Left renal pelvis (tissue), 4 donors: ENCODE measurements at regions not wholly inside any gene's neighbourhood (a gene's known extent, or its start where the extent isn't known, plus 50 kb on each side); places are given as distances from the start of the nearest gene placed in this dataset.

Experiments used
- DNase-seq, 4 donors: peaks; one replicate each; pipeline ENCODE4 v3.0.0-alpha.2; 2013; ENCODE audit warnings: low read depth in 4 of 4, low spot score in 3 of 4

DNA sequence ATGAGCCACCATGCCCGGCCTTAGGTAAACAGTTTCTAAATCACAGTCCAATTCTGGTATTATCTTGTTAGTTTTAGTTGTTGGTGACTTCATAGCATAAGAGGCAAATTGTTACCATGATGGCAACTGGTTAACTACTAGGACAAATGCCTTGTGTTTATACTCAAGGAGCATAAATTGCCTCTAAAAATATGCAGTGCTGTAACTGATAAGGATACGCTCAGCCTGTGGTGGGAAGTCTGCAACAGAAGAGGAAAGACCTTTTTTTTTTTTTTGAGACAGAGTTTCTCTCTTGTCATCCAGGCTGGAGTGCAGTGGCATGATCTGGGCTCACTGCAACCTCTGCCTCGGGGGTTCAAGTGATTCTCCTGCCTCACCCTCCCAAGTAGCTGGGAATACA, 311.9 kb upstream of the ARGLU1 start:
- no peak for DNase-seq

GRCh38 chr13:106874323-106874722, 306.4 kb upstream of the ARGLU1 start:
- no peak for DNase-seq

GRCh38 chr13:106873810-106874209, 305.9 kb upstream of the ARGLU1 start:
- no peak for DNase-seq

DNA sequence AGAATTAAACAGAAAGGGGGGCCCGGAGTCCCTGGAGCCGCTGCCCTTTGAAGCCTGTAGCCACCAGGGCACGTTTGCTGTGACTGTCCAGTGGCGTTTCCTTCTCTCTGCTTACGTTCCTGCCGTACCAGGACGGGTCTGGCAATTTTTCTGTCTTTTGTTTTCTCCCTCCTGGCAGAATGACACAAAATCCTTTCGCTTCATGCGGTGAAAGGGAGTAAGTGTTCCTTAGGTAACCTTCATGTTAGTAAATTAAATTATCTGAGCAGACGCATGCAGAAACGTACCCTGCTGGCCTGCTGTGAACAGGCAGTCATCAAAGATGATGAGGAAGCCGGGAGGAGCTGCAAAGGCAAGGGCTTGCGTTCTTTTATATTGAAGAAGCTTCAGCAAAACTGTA, 299.3 kb upstream of the ARGLU1 start:
- DNase-seq = no peak

DNA sequence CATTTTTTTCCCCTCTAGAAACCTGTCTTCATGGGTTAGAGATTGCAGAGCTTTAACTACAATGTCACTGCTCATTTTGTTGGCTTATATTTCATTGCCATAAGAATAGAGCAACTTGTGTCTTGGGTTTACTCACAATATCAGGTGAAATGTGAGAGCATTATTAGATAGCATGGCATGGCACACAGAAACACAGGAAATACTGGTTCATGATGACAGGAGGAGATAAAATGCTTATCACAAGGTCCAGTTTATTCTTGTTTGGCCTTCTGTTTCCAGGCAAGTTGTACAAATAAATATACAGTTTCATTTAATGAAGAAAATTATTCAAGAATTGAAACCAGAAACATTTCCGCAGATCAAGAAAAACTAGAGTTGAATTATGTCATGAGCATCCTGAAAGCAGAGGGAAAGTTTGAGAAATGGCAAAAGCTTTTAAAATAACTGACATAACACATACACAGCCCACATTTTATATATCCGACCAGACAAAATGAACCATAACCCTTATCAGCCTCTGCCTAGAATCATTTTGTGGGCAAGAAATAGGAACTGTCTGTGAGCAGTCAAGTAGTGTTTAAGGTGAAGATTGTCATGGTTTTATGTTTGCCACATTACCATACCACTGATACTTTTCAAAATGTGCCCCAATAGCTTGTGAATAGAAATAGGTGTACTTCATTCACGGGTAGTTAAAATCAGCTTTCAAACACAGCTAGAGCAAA, 297.9 kb upstream of the ARGLU1 start:
- no peak for DNase-seq

DNA sequence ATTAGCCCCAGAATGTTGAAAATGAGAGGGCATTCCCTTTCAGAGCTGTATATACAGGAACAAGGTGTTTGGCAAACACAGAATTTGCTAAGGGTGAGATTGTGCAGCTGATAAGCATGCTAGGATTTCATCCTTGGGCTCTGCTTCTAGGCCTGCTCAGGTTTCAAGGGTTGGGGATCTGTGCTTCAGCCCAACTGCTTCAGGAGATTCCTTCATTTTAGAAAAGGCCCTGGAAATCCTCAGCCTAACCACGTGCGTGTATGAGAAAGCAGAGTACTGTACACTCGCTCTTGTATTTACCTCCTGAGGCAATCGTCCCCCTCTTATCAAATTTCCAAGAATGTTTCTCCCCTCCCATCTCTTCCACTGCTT, 291.6 kb upstream of the ARGLU1 start:
- DNase-seq = no peak

DNA sequence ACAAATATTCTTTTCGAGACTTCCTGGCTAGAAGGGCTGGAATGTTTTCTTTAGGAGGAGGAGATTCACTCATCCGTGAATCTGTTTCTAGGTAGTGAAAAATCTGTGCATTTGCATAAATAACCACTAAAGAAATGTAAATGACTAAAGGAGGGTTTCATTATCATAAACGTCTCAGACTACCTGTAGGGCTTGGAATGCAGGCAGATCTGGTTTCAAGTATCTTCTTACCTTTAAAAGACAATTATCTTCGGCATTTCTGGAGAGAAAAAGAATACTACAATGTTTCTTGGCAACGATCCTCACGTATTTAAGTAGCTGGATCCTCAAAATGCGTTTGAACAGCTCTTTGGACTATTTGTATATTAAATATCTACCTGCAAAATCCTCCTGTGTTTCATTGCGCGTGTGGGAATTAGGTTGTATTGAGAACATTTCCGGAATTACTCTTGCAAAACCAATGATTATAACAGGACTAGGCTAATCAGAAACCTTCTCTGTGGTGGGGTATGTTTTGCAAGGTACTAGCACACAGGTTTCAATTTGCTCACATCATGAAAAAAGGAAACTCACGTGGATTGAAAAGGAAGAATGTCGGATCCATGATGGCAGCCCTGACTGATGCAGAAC, 291.1 kb upstream of the ARGLU1 start:
- DNase-seq = peak in 1 of 4 donors; percentile 21

DNA sequence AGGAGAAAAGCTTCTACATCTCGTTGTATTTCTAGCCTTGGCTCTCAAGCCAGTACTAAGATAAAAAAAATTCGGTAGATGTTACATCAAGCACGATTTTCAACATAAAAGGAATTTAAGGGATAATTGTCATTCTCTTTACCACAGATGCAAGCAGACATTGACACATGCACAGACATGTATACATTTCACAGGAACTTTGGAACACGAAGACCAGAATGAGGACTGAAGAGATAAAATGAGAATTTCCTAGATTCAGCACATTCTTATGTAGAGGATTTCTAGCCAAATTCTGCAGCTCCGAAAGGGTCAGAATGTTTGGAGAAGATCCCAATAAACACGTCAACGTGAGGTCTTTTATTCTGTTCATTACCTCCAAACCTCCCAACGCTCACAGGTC, 284.5 kb upstream of the ARGLU1 start:
- DNase-seq = no peak

GRCh38 chr13:106850973-106851650, 283.2 kb upstream of the ARGLU1 start:
- DNase-seq = no peak

DNA sequence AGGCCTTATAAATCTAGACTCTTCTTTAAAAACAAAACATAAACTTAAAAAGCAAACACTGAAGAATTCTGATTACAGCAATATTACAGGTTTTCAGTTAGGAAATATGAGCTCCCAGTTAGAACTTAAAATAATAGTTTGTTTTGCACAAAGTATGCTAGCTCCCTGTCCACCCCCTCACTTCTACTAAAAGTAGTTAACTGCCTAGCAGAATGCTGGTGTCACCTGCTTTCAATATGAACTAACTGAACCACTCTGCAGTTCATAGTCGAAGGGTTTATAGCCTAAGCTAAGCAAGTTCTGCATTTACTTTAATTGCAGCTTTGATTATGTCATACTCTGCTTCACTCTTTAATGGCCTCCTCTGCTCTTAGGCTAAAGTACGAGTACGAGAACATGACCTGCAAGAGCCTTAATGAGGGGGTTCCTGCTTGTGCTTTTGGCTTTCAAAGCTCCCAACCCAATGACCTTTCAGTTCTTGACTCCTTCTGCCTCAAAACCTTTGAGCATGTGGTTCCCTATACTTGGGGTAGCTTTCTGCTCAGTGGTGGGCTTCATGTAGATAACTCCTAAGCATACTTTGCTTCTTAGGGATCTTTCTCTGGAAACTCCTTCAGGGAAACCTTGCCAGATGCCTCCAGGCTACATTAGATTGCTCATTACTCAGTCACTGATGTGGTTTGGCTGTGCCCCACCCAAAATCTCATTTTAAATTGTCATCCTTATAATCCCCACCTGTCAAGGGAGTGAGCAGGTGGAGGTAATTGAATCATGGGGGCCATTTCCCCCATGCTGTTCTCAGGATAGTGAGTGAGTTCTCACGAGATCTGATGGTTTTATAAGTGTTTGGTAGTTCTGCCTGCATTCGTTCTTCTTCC, 278.9 kb upstream of the ARGLU1 start:
- no peak for DNase-seq

DNA sequence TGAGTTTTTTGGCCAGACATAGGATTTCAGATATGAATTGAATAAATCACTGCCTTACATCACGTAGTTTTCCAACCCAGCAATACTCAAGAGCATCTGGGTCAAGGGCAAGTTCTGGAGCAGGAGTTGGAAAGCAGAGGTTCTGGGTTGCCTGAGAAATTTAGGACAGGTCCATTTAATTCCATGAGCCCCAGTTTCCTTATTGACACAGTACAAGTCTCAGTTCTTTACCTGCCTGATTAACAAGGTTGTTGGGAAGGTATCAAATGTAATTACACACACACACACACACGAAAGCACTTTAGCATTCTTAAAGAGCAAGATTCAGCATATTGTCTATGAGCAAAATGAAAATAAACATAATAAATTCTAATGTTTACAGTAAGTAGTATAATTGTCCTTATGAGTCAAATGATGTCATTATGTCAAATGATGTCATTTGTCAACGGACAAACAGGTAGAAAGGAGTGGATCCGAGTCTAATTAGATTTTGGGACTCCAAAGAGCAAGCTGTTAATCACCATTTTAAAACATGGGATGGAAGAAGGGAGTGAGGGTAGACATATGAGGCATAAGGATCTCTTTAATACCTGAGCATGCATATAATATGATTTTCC, 268.4 kb upstream of the ARGLU1 start:
- DNase-seq = no peak

- no peak for DNase-seq
Measured at GRCh38 chr13:106835477-106835876, 267.5 kb upstream of the ARGLU1 start.

GRCh38 chr13:106821979-106822378, 254.0 kb upstream of the ARGLU1 start:
- DNase-seq = no peak

GRCh38 chr13:106819413-106820180, 251.7 kb upstream of the ARGLU1 start:
- DNase-seq = no peak

DNA sequence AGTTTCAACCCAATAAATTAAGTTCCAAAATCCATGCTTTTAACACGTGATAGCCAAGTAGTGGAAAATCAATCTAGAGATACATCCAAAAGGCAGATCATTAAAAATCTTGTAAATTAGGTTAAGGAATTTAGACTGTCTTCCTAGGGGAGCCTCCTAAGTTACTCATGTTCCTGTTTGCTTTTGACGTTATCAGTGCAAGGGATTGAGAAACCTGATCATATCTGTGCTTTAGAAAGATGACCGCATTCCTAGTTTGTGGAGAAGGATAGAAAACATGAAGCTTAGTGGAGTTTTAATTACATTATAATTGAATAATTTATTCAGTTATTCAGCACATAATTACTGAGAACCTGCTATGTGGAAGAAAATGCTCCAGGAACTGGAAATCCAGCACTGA, 251.0 kb upstream of the ARGLU1 start:
- DNase-seq = no peak

- no peak for DNase-seq
Measured at GRCh38 chr13:106815545-106815944, 247.6 kb upstream of the ARGLU1 start.

DNA sequence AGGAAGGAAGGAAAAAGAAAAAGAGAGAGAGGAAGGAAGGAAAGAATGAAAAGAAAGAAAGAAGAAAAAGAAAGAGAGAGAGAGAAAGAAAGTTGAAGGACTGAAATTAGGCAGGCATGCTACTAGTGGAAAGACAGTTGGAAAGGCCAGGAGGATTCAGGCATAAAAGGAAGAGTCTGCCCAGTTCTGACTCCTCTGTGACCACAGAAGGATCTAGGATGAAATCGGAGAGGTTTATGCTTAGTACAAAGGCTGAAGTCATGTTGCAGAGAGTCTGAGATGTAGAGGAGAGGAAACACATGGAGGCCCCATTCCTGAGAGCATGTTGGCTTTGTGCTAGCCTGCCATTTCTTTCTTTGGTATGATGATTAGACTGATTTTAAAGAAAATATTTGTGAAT, 246.5 kb upstream of the ARGLU1 start:
- DNase-seq = no peak

DNA sequence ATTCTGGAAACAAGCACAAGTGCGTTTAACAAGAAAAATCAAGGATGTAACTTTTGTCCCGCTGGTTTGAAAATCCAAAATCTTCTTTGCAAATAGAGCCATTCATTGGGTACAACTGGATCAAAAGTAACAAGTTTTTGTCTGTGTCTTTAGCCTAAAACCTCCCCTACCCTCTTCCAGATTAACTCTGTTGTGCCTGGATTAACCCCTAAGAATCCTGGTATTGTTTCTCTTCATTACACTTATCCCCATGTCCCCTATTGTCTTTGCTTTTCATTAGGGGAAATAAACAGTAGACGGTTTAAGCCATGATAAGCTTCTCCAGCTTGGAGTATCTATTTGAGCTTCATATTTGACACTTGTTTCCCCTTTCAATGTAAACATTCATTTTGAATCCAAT, 242.1 kb upstream of the ARGLU1 start:
- DNase-seq = no peak

GRCh38 chr13:106804991-106805390, 237.1 kb upstream of the ARGLU1 start:
- DNase-seq = no peak

DNA sequence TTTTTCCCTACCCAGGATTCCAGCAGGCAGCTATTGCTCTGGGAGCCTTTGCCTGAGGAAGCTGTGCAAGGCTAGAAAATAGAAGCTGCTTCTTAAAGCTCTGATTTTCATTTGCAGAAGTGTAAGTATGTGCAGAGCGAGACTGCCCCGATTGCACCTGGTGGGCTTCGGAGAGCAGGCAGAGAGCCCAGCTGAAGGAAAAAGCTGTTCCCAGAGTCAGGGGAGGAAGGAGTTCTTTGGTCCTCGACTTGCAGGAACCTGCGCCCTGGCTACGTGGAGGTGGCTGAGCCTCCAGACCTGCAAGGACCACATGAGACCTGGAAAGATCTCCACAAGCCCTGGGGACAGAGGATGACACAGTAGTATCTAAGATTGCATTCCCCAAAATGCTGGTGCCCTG, 235.0 kb upstream of the ARGLU1 start:
- DNase-seq = no peak
